ENCODE measurements at regions not wholly inside any gene's neighbourhood (a gene's known extent, or its start where the extent isn't known, plus 50 kb on each side); places are given as distances from the start of the nearest gene placed in this dataset.

- Histone ChIP-seq H3K27ac (no peak overlapping the region), H3K4me1 (peaks cover 0 to 10% (median 3%) of the 10 kb centered on the region in 4 donors), H3K36me3 (no peaks in the 10 kb centered on the region), H3K27me3 (no peaks in the 10 kb centered on the region), H3K4me3 (no peak overlapping the region), H3K9me3 (no peaks in the 10 kb centered on the region)
- intact Hi-C loops (cut with DNase I; ENCODE audit: low total_unique reads) (no loop called here), in situ Hi-C loops (cut with MboI; ENCODE audit: low pct_ligation_motif_present in 1 of 4, low pct_unique_long_range_greater_than_20kb in 1 of 4, low sequenced_read_pairs in 3 of 4) (no loop called here)
- no peak for TF ChIP-seq POLR2A (IDR thresholded peaks at IDR 0.05)
- no peak for TF ChIP-seq POLR2AphosphoS5 (IDR thresholded peaks at IDR 0.05)
- no peak for TF ChIP-seq CTCF (IDR thresholded peaks at IDR 0.05)
- no peak for TF ChIP-seq EP300 (IDR thresholded peaks at IDR 0.05; ENCODE audit: low read depth)
- WGBS, 2 donors (ENCODE audit: low coverage in 1 of 2): 63 to 68% methylated on average over 3 to 7 of the region's 7 CpGs
- no peak for DNase-seq
These were observed 329.8 kb upstream of the MYT1L start for GRCh38 chr2:2660789-2661355.

- H3K27ac ChIP-seq: no peak overlapping the region
- TF ChIP-seq CTCF (IDR thresholded peaks at IDR 0.05): no peak
- no peak for TF ChIP-seq POLR2A (IDR thresholded peaks at IDR 0.05)
- no peak for TF ChIP-seq EP300 (IDR thresholded peaks at IDR 0.05; ENCODE audit: low read depth)
- TF ChIP-seq POLR2AphosphoS5 (IDR thresholded peaks at IDR 0.05): no peak
- intact Hi-C loops (cut with DNase I; ENCODE audit: low total_unique reads): no loop called here
- no peaks in the 10 kb centered on the region for H3K36me3 ChIP-seq
- peaks cover 0 to 11% (median 4%) of the 10 kb centered on the region in 4 donors for H3K4me1 ChIP-seq
- no peak overlapping the region for H3K4me3 ChIP-seq
- H3K9me3 ChIP-seq: no peaks in the 10 kb centered on the region
- no peaks in the 10 kb centered on the region for H3K27me3 ChIP-seq
- DNase-seq: no peak
- in situ Hi-C loops (cut with MboI; ENCODE audit: low pct_ligation_motif_present in 1 of 4, low pct_unique_long_range_greater_than_20kb in 1 of 4, low sequenced_read_pairs in 3 of 4): no loop called here
- WGBS, 2 donors (ENCODE audit: low coverage in 1 of 2): 71% methylated on average over 15 of the region's 15 CpGs; no CpG with 5 or more reads in 1 of the 2 donors
These were observed 326.3 kb upstream of the MYT1L start for GRCh38 chr2:2657121-2657962.

DNA sequence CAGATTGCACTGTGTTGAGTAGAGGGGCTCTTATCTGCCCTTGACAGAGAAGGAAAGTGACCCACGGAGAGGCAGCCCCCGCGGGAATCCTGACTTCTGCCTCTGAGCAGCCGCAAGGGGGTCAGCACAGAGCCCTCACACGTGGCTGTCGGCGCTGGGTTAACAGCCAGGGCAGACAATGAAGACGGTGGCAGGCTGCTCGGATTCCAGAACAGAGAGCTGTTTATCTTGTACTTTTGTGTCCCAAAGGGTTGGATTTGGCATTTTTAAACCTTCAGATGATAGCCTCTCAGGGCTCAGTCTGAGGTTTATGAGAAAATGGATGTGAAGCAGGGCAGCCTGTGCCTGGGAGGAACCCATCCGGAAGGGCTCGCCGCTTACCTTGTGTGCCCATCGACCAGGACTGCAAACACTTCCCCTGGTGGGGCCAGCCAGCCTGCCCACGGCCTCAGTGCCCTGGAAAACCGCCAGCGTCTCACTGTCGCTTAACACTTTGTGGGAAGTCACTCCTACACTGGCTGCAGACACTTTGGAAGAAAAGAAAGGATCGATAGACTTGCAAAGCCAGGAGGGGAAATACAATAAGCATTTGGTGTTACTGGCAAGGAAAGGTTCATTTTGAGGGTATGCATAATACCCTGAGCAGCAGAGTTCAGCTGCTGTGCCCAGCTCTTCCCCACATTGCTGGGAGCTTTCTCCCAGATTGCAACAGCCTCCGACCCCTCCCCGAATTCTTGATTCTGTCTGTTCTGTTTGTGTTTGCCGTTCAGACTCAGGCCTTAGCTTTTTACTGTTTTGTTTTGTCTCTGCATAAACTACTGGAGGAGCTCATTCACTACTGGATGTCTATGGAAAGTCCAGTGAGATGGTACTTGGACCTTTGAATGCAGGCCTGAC lies 325.3 kb upstream of the MYT1L start:
- Histone ChIP-seq H3K9me3 (no peaks in the 10 kb centered on the region), H3K27me3 (no peaks in the 10 kb centered on the region), H3K4me1 (peaks cover 0 to 11% (median 4%) of the 10 kb centered on the region in 4 donors), H3K36me3 (no peaks in the 10 kb centered on the region), H3K4me3 (no peak overlapping the region), H3K27ac (no peak overlapping the region)
- intact Hi-C loops (cut with DNase I; ENCODE audit: low total_unique reads): no loop called here
- DNase-seq: no peak
- in situ Hi-C loops (cut with MboI; ENCODE audit: low pct_ligation_motif_present in 1 of 4, low pct_unique_long_range_greater_than_20kb in 1 of 4, low sequenced_read_pairs in 3 of 4): no loop called here
- WGBS, 2 donors (ENCODE audit: low coverage in 1 of 2): 40 to 56% methylated on average over 3 to 21 of the region's 21 CpGs
- no peak for TF ChIP-seq POLR2AphosphoS5 (IDR thresholded peaks at IDR 0.05)
- TF ChIP-seq EP300 (IDR thresholded peaks at IDR 0.05; ENCODE audit: low read depth): no peak
- no peak for TF ChIP-seq CTCF (IDR thresholded peaks at IDR 0.05)
- no peak for TF ChIP-seq POLR2A (IDR thresholded peaks at IDR 0.05)
